Lower leg skin (tissue), 4 donors: ENCODE measurements at regions not wholly inside any gene's neighbourhood (a gene's known extent, or its start where the extent isn't known, plus 50 kb on each side); places are given as distances from the start of the nearest gene placed in this dataset.
"Not testable (repeated sequence)": the region's sequence is repeated elsewhere in the genome, so short reads cannot be mapped to it uniquely, and the experiment has no call there.

Experiments
- DNase-seq, 2 donors: peaks; one replicate each; pipeline ENCODE4 v3.0.0-alpha.2; 2019; ENCODE audit warnings: low spot score in 2 of 2
- H3K4me3 ChIP-seq: fragments of 200-600 bp; sonication (generic); 2 replicates; pipeline ENCODE4 v1.5.1; 2017; ENCODE audit warnings: mild to moderate bottlenecking, low read depth; ENCODE audit not compliant: poor library complexity, severe bottlenecking
- POLR2A ChIP-seq, 2 donors: fragments of 450-650 bp; IDR thresholded peaks; one replicate each; pipeline ENCODE4 v1.6.1; 2016 to 2017; ENCODE audit warnings: antibody characterized with exemption in 2 of 2, mild to moderate bottlenecking in 1 of 2, moderate library complexity in 1 of 2
- WGBS, 2 donors: methylation state at CpG; one replicate each; pipeline ENCODE4 v1.1.5; 2018; 5-methylcytosine and 5-hydroxymethylcytosine counted together
- intact Hi-C: fragments of 100-400 bp; cut with DNase I; formaldehyde crosslinking; loops from one replicate; pipeline ENCODE4 v1.15.0; 2023; ENCODE audit warnings: low total_unique reads
- TF ChIP-seq, protein P1 (sequence below), 3 donors: fragments of 450-650 bp; IDR thresholded peaks; one replicate each; pipeline ENCODE4 v1.5.1; 2016; ENCODE audit warnings: antibody characterized with exemption in 3 of 3, mild to moderate bottlenecking in 3 of 3, moderate library complexity in 2 of 3

DNA sequence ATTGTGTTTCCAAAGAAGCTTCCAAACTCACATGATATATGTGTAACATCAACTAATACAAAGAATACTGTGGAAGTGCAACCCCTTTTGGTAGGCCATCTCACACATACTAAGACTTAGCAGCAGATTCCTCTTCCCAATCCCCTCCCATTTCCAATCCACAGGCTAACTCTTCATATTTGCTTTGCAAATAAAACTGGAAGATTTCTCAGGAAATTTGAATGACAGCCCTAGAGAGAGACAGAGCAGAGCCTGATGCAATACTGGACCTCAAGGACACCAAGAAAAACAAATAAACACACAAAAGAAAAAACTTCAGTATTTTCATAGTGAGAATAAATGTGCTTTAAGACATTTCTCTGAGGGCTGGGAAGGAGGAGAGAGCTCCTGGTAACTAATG, 190.2 kb upstream of the BRINP3 start:
- intact Hi-C loops = no loop called here
- TF ChIP-seq, protein P1, sequence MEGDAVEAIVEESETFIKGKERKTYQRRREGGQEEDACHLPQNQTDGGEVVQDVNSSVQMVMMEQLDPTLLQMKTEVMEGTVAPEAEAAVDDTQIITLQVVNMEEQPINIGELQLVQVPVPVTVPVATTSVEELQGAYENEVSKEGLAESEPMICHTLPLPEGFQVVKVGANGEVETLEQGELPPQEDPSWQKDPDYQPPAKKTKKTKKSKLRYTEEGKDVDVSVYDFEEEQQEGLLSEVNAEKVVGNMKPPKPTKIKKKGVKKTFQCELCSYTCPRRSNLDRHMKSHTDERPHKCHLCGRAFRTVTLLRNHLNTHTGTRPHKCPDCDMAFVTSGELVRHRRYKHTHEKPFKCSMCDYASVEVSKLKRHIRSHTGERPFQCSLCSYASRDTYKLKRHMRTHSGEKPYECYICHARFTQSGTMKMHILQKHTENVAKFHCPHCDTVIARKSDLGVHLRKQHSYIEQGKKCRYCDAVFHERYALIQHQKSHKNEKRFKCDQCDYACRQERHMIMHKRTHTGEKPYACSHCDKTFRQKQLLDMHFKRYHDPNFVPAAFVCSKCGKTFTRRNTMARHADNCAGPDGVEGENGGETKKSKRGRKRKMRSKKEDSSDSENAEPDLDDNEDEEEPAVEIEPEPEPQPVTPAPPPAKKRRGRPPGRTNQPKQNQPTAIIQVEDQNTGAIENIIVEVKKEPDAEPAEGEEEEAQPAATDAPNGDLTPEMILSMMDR (IDR thresholded peaks at IDR 0.05) = no peak
- TF ChIP-seq POLR2A (IDR thresholded peaks at IDR 0.05) = no peak
- no peak overlapping the region for H3K4me3 ChIP-seq
- DNase-seq = no peak

DNA sequence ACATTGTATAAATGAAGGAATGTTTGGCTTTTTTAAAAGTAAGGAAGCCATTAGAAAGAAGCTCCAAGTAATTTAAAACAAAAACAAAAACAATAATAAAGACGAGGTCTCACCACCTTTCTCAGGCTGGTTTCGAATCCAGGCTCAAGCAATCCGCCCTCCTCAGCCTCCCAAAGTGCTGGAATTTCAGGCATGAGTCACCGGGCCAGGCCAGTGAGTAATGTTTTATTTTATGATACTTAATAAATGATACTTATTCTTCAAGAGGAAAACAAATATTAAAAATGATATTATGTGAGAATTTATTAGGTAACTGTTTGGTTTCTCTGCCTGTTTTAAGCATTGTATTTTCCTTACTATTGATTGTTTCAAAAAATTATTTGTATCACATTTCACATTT, 201.4 kb upstream of the BRINP3 start:
- no peak for TF ChIP-seq POLR2A (IDR thresholded peaks at IDR 0.05)
- TF ChIP-seq, protein P1 (IDR thresholded peaks at IDR 0.05) = no peak
- no peak for DNase-seq
- no peak overlapping the region for H3K4me3 ChIP-seq
- WGBS, 2 donors = 50 to 59% methylated on average over 4 of the region's 4 CpGs
- intact Hi-C loops = no loop called here

DNA sequence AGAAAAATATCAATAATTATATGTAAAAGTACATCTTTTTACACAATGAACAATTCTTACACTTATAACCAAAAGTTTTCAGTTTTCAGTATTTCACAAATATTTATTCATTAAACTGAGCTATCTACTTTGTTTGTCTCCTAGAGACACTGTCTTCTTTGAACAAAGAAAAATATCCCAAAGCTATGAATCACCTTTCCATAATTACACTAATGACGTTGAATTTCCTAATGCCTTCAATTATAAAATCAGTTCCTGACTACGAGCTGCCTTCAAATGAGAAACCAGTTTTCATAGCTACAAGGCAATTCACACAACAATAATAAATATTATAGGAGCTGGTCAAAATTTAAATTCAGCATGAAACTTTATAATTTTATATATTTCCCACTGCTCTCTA, 201.8 kb upstream of the BRINP3 start:
- 16 to 30% methylated on average over 2 of the region's 2 CpGs for WGBS, 2 donors
- DNase-seq = no peak
- H3K4me3 ChIP-seq = no peak overlapping the region
- intact Hi-C loops = no loop called here
- TF ChIP-seq, protein P1 (IDR thresholded peaks at IDR 0.05) = no peak
- TF ChIP-seq POLR2A (IDR thresholded peaks at IDR 0.05) = no peak

DNA sequence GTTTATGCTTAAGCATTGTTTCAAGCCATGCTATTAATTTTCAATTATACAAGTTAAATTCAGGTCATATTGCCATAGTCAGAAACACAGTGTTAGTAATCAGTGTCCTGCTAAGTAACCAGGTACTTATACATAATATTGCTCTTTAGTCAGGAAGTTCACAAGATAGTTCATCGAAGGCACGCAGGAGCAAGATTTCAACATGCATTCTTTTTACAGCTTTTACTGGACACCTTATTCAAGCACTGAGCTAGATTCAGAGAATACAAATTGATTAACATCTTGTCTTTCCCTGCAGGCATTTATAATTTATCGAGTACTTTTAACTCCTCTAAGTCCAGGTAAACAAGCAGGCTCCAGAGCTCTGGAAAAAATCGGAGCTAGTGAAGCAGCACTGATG, 202.3 kb upstream of the BRINP3 start:
- no peak for DNase-seq
- no peak overlapping the region for H3K4me3 ChIP-seq
- TF ChIP-seq POLR2A (IDR thresholded peaks at IDR 0.05) = no peak
- WGBS, 2 donors = 61 to 66% methylated on average over 4 of the region's 4 CpGs
- intact Hi-C loops = no loop called here

DNA sequence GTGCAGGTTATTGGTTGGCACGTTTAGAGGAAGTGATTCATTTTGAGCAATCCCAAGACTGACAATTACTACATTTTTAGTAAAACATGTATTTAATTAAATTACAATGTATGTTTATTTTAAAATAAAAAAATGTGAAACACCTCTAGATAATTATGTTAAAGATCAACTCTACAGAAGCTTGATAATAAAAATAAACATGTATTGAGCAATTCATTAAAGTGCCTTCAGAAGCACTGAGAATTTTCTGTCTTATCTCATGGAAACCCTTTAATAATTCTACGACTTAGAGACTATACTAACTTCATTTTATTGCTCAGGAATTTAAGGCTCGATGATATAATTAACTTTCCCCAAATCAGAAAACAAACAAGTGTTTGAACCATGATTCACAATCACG, 208.0 kb upstream of the BRINP3 start:
- H3K4me3 ChIP-seq = no peak overlapping the region
- intact Hi-C loops = no loop called here
- WGBS, 2 donors = 70 to 78% methylated on average over 4 of the region's 4 CpGs
- TF ChIP-seq, protein P1 (IDR thresholded peaks at IDR 0.05) = no peak
- TF ChIP-seq POLR2A (IDR thresholded peaks at IDR 0.05) = no peak
- no peak for DNase-seq

DNA sequence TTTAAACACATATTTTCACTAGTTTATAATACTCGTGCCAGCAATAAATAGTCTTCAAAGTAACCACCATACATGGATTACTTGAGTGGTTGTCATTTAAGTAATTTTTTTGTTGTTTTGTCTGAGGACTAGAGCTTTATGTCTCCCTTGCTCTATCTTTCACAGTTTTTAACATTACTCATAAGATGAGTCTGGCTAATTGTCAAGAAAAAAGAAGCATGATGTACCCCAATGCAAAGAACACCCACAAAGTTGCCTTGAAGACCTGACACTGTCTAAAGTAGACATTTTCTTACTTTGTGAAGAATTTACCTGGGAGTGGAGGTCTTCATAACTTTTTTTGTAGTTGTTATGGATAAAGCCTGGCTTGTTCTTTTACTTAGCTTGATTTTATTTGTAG, 210.4 kb upstream of the BRINP3 start:
- no peak for DNase-seq
- TF ChIP-seq, protein P1 (IDR thresholded peaks at IDR 0.05) = no peak
- TF ChIP-seq POLR2A (IDR thresholded peaks at IDR 0.05) = no peak
- H3K4me3 ChIP-seq = no peak overlapping the region
- 44% methylated on average over 1 of the region's 1 CpG for WGBS, 2 donors
- intact Hi-C loops = no loop called here

DNA sequence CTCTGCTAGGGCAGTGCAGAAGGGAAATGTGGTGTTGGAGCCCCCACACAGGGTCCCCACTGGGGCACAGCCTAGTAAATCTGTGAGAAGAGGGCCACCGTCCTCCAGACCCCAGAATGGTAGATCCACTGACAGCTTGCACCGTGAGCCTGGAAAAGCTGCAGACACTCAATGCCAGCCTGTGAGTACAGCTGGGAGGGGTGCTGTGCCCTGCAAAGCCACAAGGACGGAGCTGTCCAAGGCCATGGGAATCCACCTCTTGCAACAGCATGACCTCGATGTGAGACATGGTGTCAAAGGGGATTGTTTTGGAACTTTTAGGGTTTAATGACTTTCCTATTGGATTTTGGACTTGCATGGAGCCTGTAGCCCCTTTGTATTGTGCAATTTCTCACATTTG, 220.8 kb upstream of the BRINP3 start:
- H3K4me3 ChIP-seq, intact Hi-C loops, DNase-seq: not testable (repeated sequence)
- WGBS, 2 donors = 80 to 87% methylated on average over 4 of the region's 4 CpGs
